HL-60 (cell line): ENCODE measurements at regions not wholly inside any gene's neighbourhood (a gene's known extent, or its start where the extent isn't known, plus 50 kb on each side); places are given as distances from the start of the nearest gene placed in this dataset.
"Not testable (repeated sequence)": the region's sequence is repeated elsewhere in the genome, so short reads cannot be mapped to it uniquely, and the experiment has no call there.

Source experiments
- DNase-seq, 2 experiments: peaks; one replicate each; pipeline ENCODE4 v3.0.0-alpha.2; 2010 to 2020; ENCODE audit warnings: low read depth in 1 of 2, low spot score in 1 of 2
- H3K27ac ChIP-seq: fragments of 250-450 bp; sonication (Bioruptor Pico); replicated peaks from 2 replicates; pipeline ENCODE4 v1.5.1; 2020; ENCODE audit warnings: mild to moderate bottlenecking, moderate library complexity
- H3K27me3 ChIP-seq: fragments of 250-450 bp; sonication (Bioruptor Pico); 2 replicates; pipeline ENCODE4 v1.5.1; 2021; ENCODE audit warnings: mild to moderate bottlenecking, moderate library complexity; ENCODE audit not compliant: insufficient read depth, poor library complexity, severe bottlenecking
- H3K4me3 ChIP-seq: replicated peaks from 2 replicates; pipeline ENCODE4 v1.5.1; 2011; ENCODE audit warnings: mild to moderate bottlenecking, control low read depth, low read length; ENCODE audit not compliant: insufficient read depth
- GABPA ChIP-seq: IDR thresholded peaks from 2 replicates; pipeline ENCODE4 v1.6.1; 2012; ENCODE audit warnings: low read depth
- POLR2AphosphoS5 ChIP-seq: IDR thresholded peaks from 2 replicates; pipeline ENCODE4 v1.6.1; 2012; ENCODE audit warnings: low read depth
- SPI1 ChIP-seq: IDR thresholded peaks from 2 replicates; pipeline ENCODE4 v1.6.1; 2012; ENCODE audit warnings: low read depth, mild to moderate bottlenecking, borderline replicate concordance
- TF ChIP-seq, protein P1 (sequence below): IDR thresholded peaks from 2 replicates; pipeline ENCODE4 v1.6.1; 2012; ENCODE audit warnings: low read depth; ENCODE audit not compliant: insufficient replicate concordance
- TF ChIP-seq, protein P2 (sequence below): IDR thresholded peaks from one replicate; pipeline ENCODE4 v1.5.1; 2011; ENCODE audit warnings: low read length, control low read depth, inconsistent platforms; ENCODE audit not compliant: insufficient read depth

DNA sequence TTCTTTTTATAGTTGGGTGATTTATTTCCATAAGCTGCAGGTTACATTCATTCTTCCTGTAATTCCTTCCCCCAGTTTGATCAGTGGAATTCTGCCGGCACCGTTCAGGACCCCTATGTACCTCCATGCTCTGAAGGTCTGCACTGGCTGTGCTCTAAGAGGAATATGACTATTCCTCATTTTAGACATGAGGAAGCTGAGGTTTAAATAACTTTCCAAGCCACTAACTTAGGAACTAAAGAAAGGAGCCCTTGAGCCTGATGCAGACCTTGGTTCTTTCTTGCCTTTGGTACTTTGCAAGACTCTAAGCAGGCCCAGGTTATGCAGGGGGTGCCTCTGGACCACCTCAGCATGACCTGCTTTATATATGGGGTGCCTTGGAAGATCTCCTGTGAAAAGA is 318.5 kb downstream of the QKI start:
- DNase-seq, result no peak
- TF ChIP-seq, protein P1, sequence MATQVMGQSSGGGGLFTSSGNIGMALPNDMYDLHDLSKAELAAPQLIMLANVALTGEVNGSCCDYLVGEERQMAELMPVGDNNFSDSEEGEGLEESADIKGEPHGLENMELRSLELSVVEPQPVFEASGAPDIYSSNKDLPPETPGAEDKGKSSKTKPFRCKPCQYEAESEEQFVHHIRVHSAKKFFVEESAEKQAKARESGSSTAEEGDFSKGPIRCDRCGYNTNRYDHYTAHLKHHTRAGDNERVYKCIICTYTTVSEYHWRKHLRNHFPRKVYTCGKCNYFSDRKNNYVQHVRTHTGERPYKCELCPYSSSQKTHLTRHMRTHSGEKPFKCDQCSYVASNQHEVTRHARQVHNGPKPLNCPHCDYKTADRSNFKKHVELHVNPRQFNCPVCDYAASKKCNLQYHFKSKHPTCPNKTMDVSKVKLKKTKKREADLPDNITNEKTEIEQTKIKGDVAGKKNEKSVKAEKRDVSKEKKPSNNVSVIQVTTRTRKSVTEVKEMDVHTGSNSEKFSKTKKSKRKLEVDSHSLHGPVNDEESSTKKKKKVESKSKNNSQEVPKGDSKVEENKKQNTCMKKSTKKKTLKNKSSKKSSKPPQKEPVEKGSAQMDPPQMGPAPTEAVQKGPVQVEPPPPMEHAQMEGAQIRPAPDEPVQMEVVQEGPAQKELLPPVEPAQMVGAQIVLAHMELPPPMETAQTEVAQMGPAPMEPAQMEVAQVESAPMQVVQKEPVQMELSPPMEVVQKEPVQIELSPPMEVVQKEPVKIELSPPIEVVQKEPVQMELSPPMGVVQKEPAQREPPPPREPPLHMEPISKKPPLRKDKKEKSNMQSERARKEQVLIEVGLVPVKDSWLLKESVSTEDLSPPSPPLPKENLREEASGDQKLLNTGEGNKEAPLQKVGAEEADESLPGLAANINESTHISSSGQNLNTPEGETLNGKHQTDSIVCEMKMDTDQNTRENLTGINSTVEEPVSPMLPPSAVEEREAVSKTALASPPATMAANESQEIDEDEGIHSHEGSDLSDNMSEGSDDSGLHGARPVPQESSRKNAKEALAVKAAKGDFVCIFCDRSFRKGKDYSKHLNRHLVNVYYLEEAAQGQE, result no peak
- no peak for TF ChIP-seq GABPA
- TF ChIP-seq SPI1, result no peak
- TF ChIP-seq, protein P2, sequence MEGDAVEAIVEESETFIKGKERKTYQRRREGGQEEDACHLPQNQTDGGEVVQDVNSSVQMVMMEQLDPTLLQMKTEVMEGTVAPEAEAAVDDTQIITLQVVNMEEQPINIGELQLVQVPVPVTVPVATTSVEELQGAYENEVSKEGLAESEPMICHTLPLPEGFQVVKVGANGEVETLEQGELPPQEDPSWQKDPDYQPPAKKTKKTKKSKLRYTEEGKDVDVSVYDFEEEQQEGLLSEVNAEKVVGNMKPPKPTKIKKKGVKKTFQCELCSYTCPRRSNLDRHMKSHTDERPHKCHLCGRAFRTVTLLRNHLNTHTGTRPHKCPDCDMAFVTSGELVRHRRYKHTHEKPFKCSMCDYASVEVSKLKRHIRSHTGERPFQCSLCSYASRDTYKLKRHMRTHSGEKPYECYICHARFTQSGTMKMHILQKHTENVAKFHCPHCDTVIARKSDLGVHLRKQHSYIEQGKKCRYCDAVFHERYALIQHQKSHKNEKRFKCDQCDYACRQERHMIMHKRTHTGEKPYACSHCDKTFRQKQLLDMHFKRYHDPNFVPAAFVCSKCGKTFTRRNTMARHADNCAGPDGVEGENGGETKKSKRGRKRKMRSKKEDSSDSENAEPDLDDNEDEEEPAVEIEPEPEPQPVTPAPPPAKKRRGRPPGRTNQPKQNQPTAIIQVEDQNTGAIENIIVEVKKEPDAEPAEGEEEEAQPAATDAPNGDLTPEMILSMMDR, result no peak
- TF ChIP-seq POLR2AphosphoS5, result no peak
- Histone ChIP-seq H3K4me3 (no peak overlapping the region), H3K27me3 (no peaks in the 10 kb centered on the region), H3K27ac (no peak overlapping the region)

DNA sequence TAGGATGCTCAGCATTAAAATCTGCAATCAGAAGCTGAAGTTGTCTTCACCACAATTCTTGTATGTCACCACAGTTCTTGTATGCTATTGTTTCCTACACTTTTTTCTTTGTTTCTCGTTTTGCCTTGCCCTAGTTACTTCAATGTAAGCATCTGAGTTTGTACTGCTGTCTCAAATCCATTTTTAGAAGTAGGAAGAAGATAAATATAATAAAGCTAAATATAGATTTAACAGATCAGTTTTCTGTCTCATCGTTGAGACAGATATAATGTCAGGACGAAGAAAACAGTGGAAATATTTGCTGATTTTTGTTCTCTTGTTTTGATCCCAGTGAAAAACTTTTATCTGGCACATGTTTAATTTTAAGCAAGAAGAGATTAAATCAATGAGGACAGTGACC is 318.0 kb downstream of the QKI start:
- DNase-seq, result no peak
- no peak for TF ChIP-seq POLR2AphosphoS5
- TF ChIP-seq, protein P2, result no peak
- TF ChIP-seq, protein P1, result no peak
- Histone ChIP-seq H3K27me3 (no peaks in the 10 kb centered on the region), H3K27ac (no peak overlapping the region), H3K4me3 (no peak overlapping the region)

DNA sequence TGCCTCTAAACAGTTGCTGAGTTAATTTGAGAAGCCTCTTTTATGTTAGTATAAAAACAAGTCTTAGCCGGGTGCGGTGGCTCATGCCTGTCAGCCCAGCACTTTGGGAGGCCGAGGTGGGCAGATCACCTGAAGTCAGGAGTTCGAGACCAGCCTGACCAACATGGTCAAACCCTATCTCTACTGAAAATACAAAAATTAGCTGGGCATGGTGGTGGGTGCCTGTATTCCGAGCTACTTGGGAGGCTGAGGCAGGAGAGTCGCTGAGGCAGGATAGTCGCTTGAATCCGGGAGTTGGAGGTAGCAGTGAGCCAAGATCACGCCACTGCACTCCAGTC is 317.5 kb downstream of the QKI start:
- not testable (repeated sequence) for H3K27ac ChIP-seq, H3K4me3 ChIP-seq, H3K27me3 ChIP-seq, DNase-seq

DNA sequence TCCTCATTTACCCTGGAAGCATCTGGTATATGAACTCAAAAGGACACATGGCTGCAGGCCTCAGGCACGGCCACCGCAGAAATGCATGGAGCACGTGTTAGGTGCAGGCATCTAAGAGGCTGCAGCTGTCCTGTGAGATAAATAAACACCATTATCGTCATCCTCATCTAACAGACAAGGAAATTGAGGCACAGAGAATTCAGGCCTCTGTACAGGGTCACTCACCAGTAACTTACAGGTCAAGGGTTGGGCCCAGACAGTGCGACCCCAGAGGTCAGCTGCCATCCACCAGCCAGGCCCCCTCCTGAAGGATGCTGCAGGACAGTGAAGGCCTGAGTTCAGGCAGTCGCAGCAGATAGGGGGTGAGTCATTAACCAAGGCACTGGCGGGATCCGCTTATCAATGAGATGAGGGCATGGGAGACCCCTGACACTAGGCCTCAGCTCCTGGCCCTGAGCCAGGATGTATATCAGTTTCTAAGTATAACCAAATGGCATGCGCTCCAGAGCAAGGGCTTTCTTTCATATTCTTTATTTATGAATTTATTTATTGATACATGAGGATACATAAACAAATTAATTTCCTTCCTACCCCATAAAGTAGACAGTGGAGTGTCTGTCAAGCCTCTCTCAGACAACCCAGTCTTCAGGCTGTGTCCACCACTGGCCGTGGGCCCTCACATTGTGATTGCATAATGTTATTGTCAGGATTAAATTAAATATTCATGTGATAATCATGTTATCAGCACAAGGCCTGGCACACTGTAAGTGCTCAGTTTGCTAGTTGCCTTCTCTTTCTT is 316.9 kb downstream of the QKI start:
- no peak for TF ChIP-seq SPI1
- no peak for DNase-seq
- no peaks in the 10 kb centered on the region for H3K27me3 ChIP-seq
- no peak overlapping the region for H3K27ac ChIP-seq
- no peak overlapping the region for H3K4me3 ChIP-seq
